Thyroid gland (tissue), 4 donors: ENCODE measurements at regions not wholly inside any gene's neighbourhood (a gene's known extent, or its start where the extent isn't known, plus 50 kb on each side); places are given as distances from the start of the nearest gene placed in this dataset.
"Not testable (repeated sequence)": the region's sequence is repeated elsewhere in the genome, so short reads cannot be mapped to it uniquely, and the experiment has no call there.

Source experiments
- POLR2A ChIP-seq, 2 donors: fragments of 450-650 bp; IDR thresholded peaks; one replicate each; pipeline ENCODE4 v1.6.1; 2017; ENCODE audit warnings: antibody characterized with exemption in 2 of 2, mild to moderate bottlenecking in 2 of 2, moderate library complexity in 1 of 2
- TF ChIP-seq, protein P1 (sequence below), 6 experiments: fragments of 200-600 bp in 3 of 6; fragments of 450-650 bp in 3 of 6; sonication (generic) in 3 of 6; IDR thresholded peaks; one replicate each; pipeline ENCODE4 v1.5.1; 2016 to 2019; ENCODE audit warnings: antibody characterized with exemption in 6 of 6, mild to moderate bottlenecking in 2 of 6, inconsistent platforms in 1 of 6, moderate library complexity in 1 of 6

DNA sequence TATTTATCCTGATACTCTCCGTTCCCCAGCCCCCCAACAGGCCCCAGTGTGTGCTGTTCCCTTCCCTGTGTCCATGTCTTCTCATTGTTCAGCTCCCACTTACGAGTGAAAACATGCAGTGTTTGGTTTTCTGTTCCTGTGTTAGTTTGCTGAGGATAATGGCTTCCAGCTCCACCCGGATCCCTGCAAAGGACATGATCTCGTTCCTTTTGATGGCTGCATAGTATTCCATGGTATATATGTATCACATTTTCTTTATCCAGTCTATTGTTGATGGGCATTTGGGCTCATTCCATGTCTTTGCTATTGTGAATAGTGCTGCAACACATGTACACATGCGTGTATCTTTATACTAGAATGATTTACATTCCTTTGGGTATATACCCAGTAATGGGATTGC is 403.9 kb upstream of the PRKCQ start:
- TF ChIP-seq POLR2A (IDR thresholded peaks at IDR 0.05) = not testable (repeated sequence)
- TF ChIP-seq, protein P1, sequence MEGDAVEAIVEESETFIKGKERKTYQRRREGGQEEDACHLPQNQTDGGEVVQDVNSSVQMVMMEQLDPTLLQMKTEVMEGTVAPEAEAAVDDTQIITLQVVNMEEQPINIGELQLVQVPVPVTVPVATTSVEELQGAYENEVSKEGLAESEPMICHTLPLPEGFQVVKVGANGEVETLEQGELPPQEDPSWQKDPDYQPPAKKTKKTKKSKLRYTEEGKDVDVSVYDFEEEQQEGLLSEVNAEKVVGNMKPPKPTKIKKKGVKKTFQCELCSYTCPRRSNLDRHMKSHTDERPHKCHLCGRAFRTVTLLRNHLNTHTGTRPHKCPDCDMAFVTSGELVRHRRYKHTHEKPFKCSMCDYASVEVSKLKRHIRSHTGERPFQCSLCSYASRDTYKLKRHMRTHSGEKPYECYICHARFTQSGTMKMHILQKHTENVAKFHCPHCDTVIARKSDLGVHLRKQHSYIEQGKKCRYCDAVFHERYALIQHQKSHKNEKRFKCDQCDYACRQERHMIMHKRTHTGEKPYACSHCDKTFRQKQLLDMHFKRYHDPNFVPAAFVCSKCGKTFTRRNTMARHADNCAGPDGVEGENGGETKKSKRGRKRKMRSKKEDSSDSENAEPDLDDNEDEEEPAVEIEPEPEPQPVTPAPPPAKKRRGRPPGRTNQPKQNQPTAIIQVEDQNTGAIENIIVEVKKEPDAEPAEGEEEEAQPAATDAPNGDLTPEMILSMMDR (IDR thresholded peaks at IDR 0.05) = not testable (repeated sequence)
